HG03354 (cell line): ENCODE measurements at regions not wholly inside any gene's neighbourhood (a gene's known extent, or its start where the extent isn't known, plus 50 kb on each side); places are given as distances from the start of the nearest gene placed in this dataset.
"Not testable (repeated sequence)": the region's sequence is repeated elsewhere in the genome, so short reads cannot be mapped to it uniquely, and the experiment has no call there.

Experiments used
- ATAC-seq: cut with Tn5 transposase; IDR thresholded peaks from one replicate; pipeline ENCODE4 v1.9.1; 2021; ENCODE audit warnings: mild to moderate bottlenecking; ENCODE audit not compliant: unreplicated experiment, poor library complexity, severe bottlenecking

DNA sequence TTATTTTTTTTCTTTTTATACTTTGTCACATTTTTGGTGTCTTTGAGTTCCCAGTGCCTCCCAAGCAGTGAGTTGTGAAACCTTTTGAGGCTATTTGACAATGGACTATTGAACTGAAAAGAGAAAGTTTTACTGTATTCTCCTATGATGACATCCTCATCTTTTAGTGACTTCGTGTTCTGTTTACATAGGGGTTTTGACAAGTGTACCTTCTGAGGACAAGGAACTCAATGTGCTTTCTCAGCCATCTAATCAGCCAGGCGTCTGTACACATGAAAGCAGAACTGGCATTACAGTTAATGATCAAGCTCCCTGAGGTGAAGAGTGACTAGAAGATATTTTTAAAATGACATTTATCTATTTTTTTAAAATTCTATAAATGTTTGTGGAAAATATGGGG, 175.5 kb downstream of the ANXA1 start:
- ATAC-seq, result peak; percentile 49

DNA sequence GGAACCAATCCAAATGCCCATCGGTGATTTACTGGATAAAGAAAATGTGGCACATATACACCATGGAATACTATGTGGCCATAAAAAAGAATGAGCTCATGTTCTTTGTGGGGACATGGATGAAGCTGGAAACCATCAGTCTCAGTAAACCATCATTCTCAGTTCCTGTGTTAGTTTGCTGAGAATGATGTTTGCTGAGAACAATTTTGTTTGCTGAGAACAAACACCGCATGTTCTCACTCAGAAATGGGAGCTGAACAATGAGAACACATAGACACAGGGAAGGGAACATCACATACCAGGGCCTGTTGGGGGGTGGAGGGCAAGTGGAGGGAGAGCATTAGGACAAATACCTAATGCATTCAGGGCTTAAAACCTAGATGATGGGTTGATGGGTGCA, 185.5 kb downstream of the ANXA1 start:
- ATAC-seq, result not testable (repeated sequence)

DNA sequence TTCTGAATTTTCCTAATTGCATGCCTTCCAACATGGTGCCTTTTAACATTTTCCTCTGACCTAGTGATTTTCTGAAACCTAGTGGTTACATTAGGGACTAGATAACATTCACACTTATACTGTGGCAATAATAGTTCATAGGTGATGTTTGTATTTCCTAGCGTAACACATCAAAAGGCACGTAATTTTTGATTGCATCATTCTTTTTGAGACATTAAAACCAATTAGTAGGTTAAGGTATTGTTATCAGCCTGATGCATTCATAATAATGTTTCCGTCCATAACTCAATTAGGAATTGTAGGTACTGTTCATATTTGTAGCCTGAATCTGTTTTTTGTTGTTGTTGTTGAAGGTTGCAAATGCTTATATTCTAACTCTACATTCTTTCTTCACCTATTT, 192.4 kb downstream of the ANXA1 start:
- no peak for ATAC-seq

DNA sequence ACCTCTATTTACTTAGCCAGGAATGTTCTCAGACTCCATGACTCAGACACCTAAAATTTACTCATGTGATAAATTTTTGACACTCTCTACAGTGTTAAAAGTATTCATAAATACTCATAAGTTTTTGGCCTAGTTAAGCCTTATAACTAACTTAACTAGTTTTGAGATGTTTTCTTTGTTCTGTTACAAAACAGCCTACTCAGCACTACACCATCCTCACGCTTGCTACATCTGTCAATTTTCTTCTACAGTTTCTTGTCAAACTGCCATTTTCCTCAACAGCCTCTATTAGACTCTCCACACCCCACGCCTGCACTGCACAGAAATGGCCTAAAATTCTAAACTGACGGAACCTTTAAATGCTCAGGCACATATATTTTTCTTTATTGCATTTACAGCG, 195.5 kb downstream of the ANXA1 start:
- ATAC-seq, result no peak

DNA sequence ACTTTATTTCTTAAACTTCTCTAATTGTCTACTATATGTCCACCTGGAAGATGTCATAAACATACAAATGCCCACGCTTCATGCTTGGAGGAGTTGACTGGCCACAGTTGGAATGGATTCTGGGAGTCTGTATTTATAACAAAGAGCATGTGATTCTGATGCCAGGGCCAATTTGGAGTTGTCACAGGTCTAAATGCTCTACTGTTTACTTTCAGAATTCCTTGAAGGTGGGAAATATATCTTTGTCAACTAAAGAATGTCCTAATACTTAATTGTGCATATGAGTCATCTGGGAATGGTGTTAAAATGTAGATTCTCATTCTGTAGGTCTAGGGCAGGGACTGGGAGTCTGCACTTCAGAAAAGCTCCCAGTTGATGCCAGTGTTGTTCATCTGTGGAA, 196.1 kb downstream of the ANXA1 start:
- no peak for ATAC-seq

DNA sequence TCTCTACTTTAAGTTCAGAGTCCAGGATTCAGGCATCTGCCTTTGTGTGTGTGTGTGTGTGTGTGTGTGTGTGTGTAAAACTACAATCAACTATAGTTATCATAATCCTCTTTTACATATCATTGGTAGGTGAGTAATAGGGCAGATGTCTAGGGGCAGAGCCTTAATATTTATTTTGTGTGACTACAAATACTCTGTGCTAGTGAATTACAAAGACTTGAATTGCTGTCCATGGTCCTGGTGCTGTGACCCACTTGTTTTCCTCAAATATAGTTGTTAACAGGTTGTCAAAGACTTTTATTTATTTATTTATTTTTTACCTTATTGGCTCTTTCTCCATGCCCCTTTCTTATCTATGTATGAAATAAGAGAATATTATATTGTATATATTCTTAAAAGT, 196.8 kb downstream of the ANXA1 start:
- no peak for ATAC-seq

DNA sequence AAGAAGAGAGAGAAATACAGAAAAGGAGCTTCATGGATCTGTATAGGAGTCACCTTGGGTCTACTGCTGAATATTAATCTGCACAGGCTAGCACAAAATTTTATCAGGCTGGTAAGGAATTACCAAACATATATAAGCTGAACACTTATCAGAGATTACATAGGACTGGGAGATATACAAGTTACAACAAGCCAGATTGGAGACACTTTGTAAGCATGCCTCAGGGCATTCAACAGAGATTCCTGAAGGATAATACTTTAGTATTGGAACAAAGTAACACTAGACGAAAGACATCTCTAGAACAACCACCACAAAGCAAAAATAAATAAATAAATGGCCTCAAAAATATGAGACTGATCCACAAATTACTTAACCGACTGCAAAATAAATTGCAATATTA, 197.8 kb downstream of the ANXA1 start:
- no peak for ATAC-seq

DNA sequence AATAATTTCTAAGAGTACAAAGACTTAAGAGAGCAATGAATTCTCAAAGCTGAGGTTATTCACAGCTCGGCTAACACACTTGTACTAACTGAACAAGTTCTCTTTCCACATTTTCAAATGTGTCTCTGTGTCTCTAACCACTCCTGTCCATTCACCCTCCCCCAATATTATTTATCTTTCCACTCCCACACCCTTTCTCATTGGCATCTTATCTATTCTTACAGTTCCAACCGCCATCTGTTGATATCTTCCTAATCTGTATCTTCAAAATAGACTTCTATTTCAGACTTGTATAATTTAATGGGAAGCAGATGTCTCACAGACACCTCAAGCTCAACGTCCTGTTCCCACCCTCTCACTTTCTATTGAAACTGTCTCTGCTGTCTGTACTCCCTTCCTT, 205.9 kb downstream of the ANXA1 start:
- ATAC-seq, result no peak

DNA sequence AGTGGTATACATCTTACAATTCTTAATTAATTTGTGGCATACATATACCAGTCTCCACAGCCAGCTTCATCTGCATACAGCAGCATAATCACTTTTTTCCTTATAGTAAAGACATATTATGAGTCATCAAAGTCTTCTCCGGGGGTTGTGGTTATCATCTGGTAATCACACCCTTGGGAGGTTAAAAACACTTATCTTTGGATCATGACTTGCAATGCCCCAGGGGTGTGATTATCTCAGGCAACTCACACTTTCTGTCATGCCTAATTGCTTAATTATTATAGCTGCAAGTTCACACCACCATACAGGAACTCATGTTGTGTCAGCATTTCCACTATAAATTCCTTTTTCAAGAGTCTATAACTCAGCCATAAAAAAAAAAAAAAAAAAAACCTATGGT, 218.4 kb downstream of the ANXA1 start:
- ATAC-seq, result no peak

DNA sequence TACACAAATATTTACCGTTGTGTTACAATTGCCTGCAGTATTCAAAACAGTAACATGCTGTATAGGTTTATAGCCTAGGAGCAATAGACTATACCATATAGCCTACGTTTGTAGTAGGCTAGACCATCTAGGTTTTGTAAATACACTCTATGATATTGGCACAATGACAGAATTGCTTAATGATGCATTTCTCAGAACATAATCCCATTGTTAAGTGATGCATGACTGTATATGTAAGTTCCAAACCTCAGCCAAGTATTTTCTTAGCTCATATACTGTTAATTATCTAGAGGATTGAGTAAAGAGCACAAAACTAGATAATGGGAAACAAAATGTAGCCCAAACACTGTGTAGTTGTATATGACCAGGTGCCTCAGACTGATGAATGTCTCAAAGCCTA, 220.1 kb downstream of the ANXA1 start:
- no peak for ATAC-seq

DNA sequence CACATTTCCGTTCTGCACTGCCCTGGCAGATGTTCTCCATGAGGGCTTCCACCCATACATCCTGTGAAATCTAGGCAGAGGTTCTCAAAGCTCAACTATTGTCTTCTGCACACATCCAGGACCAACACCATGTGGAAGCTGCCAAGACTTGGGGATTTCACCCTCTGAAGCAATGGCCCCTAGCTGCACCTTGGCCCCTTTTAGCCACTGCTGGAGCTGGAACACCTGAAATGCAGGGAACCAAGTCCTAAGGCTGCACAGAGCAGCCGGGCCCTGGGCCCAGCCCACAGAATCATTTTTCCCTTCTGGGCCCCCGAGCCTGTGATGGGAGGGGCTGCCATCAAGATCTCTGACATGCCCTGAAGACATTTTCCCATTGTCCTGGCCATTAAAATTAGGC, 228.7 kb downstream of the ANXA1 start:
- ATAC-seq, result no peak

DNA sequence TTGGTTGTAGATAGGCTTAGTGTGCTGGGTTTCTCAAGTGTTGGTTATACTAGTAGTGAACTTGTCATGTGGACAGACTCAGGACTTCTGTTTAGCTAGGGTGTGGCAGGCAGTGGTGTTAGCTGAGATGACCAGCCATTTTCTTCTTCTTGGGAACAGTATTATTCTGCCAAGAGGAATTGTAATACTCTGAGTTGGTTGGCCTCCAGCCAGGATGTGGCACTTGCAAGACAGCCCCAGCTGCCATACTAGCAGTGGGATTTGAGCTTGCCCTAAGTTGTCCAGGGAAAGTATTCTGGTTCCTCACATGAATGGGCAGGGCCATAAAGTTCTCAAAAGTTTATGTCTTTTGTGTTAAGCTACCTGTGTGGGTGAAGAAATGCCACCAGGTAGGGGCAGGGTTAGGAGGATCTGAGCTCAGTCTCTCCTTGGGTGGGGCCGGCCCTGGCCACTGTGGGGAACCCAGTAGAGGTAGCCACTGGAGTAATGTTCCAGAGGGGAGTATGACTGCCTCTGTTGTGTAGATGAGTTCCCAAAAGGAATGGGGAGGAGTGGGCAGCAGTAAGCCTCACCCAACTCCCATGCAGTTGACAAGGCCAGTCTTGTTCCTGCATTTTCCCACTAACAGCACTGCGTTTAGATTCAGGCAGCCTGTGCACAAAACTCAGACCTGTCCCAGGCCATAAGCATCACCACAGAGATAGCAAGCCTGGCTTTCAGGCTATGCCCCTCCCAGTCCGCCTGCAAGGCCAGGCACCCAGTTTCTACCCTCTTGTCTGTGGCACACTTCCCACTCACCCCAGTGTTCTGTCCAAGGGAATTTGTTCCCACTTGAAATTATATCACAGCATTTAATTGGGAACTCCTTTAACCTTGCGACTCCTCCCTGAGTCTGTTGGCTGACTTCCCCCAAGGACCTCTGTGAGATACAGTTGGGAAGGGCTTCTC, 250.7 kb downstream of the ANXA1 start:
- ATAC-seq, result no peak

DNA sequence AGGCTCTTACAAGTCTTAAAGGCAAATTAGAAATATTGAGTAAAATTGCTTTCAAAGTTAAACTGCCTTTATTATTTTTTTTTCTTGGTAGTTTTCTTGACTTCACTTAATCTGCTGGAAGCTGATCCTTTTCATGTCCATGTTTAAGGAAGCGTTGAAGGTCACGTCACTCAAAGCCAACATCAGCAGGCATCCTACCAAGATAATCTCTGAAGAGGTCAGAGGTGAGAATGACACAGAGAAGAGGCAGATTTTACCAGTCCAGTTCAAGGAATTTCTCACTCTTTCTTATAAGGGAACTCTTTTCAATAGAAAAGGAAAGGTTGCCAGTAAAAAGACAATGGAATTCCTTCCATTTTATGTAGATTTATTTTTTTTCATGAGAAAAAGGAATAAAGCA, 259.8 kb downstream of the ANXA1 start:
- ATAC-seq, result no peak

DNA sequence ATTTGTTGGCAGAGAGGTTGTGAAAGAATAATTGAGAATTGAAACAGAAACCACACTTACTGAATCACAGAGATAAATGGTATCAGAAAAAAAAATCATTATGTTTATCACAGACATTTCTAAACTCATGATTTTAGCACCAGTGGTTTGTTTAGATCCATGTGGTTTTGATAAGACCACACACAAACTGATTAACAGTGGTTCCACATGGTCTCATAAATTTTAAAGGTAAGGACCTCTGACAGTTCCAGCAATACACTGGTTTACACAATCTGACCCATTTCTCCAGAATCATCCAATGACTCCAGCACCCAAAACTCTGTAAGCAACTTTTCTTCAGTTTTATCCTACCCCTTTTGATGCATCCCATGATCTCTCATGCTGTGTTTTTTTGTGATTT, 261.2 kb downstream of the ANXA1 start:
- ATAC-seq, result no peak

DNA sequence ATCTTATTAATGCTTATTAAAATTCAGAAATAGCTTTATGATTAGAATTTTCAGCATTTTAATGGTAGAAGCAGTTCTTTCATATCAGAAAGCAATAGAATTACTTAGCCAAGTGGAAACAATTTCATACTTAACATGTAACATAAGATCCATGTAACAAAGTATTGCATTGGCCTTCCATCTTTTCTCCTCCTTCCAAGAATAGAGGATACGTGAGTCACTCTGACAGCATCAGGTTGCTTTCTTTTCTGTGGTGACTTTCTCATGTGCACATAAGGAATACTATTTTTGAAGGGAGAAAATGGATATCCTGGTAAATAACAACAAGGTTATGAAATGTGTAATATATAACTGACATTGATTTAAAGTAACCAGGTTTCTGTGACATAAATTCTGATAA, 272.2 kb downstream of the ANXA1 start:
- no peak for ATAC-seq

DNA sequence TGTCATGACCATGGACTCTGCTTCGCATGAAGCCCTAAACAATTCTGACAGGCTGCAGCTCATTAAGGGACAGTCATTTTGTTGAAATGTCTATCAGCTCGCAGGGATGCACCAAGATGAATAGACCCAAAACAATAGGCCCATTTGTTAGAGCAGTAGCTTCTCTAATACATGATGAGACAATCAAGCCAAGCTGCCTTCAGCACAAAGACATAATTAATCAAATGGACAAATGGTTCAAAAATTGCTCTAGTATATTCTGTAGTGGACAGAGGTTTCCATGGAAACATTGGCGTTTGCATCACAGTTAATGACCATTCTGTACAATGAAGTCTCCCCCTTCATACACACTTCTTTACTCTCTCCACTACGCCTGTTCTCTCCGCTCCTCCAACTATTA, 274.6 kb downstream of the ANXA1 start:
- no peak for ATAC-seq

DNA sequence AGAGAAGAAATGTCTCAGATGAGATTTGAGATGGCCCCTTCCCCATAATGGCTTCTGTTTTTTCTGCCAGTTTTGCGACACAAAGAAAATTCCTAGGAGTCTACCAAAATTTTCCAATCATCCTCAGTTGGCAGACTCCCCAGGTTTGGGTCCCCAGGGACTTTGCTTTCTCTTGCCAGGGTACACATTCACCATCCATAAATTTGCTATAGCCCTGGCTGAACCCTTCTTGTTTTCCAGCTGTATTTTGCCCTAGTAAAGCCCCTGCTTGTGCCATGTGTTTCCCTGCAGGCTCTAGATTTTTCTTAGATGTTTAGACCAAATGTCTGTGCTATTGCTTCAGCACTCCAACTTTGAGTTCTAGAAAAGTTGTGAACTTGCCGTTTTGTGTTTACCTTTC, 283.2 kb downstream of the ANXA1 start:
- no peak for ATAC-seq

DNA sequence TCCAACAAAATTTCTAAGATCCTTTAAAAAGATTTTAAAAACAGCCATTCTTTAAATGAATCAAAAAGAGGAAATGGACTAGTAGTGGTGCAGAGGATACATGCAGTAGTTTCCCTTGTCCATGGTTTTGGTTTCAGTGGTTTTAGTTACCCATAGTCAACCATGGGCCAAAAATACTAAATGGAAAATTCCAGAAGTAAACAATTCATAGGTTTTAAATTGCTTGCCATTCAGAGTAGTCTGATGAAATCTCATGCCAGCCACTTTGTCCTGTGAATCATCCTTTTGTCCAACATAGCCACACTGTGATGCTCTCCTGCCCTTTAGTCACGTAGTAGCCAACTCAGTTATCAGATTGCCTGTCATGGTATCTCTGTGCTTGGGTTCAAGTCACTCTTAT, 286.1 kb downstream of the ANXA1 start:
- ATAC-seq, result peak; percentile 87

DNA sequence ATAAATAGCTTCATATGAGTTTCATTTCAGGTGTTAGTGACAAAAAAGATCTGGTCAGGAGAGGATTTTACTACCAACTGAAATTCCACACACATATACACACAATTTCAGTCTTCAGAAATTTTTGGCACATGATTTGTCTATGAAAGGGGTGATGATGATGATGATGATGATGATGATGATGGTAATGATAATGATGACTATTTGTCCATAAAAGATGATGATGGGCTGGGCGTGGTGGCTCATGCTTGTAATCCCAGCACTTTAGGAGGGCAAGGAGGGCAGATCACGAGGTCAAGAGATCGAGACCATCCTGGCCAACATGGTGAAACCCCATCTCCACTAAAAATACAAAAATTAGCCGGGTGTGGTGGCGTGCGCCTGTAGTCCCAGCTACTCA, 288.2 kb downstream of the ANXA1 start:
- not testable (repeated sequence) for ATAC-seq

DNA sequence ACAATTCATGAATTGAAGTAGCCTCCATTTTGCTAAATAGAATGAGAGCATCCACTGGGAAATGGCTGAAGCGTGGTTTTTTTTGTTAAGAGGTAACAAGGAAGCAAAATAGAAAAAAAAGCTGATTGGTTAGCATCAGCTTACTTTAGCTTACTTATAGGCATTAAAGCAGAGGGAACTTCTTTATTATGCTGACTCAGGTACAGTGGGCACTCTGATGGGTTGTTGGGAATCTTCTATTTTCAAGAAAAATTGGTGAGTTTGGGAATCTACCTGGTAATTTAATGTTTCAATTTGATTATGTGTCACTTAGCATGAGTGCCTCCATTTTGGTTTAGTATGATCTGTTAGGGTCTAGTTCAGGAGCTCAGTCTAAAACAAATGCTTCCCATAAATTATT, 289.6 kb downstream of the ANXA1 start:
- ATAC-seq, result no peak

DNA sequence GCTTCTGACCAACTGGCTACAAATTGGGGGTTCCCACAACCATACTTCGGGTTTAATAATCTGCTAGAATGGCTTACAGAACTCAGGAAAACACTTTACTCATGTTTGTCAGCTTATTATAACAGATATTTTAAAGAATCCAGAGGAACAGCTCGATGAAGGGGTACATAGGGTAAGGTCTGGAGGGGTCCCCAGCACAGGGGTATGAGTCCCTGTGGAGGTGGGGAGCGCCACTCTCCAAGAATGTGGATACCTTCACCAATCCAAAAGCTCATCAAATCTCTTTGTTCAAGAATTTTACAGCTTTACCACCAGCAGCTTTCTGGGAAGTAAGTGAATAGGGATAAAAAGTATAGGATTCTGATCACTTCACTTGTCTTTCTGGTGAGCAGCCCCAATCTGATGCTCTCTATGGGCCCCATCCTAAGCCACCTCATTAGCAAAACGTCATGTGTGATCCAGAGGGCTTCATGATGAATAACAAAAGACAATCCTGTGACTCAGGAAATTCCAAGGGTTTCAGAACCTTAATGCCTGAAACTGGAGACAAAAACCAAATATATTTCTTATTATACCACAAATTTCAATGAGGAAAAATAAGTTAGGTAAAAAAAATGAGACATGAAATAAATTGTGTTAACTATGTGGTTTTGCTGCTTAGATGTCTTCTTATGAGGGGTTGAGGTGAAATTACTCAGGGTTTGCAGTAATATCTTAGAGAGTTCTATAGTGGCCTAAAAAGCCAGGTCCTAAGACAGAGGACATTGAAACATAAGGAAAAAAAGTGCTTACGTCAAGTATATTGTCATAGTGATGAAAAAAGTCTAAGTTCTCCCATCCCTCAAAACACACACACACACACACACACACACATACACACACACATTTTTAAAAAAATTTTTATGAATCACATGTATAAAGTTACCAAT, 290.5 kb downstream of the ANXA1 start:
- no peak for ATAC-seq
